Smooth muscle cell (in vitro differentiated cells): ENCODE measurements at regions not wholly inside any gene's neighbourhood (a gene's known extent, or its start where the extent isn't known, plus 50 kb on each side); places are given as distances from the start of the nearest gene placed in this dataset.

Experiments used
- DNase-seq: peaks from one replicate; lab custom pipeline; 2025; ENCODE audit not compliant: unreplicated experiment; lab: John Stamatoyannopoulos, UW
- H2AFZ ChIP-seq: fragments of 200-600 bp; sonication (generic); 2 replicates; pipeline ENCODE4 v1.6.0; 2016; ENCODE audit warnings: antibody characterized with exemption, low read depth, mild to moderate bottlenecking
- H3F3A ChIP-seq: fragments of 200-600 bp; sonication (generic); 2 replicates; pipeline ENCODE4 v1.6.0; 2017; ENCODE audit warnings: antibody characterized with exemption, low read depth
- H3K27ac ChIP-seq: fragments of 200-600 bp; sonication (generic); 2 replicates; pipeline ENCODE4 v1.5.1; 2016; ENCODE audit warnings: low read depth, mild to moderate bottlenecking
- H3K27me3 ChIP-seq: fragments of 200-600 bp; sonication (generic); 2 replicates; pipeline ENCODE4 v1.6.1; 2016; ENCODE audit warnings: low read depth, mild to moderate bottlenecking
- H3K36me3 ChIP-seq: fragments of 200-600 bp; sonication (generic); 2 replicates; pipeline ENCODE4 v1.5.1; 2016; ENCODE audit warnings: low read depth
- H3K4me1 ChIP-seq: fragments of 200-600 bp; sonication (generic); 2 replicates; pipeline ENCODE4 v1.5.1; 2016; ENCODE audit warnings: low read depth
- H3K4me2 ChIP-seq: fragments of 200-600 bp; sonication (generic); 2 replicates; pipeline ENCODE4 v1.6.0; 2016; ENCODE audit warnings: mild to moderate bottlenecking
- H3K4me3 ChIP-seq: fragments of 200-600 bp; sonication (generic); 2 replicates; pipeline ENCODE4 v1.5.1; 2016; ENCODE audit warnings: mild to moderate bottlenecking
- H3K79me2 ChIP-seq: fragments of 200-600 bp; sonication (generic); 2 replicates; pipeline ENCODE4 v1.6.0; 2016; ENCODE audit warnings: low read depth, mild to moderate bottlenecking
- H3K9ac ChIP-seq: fragments of 200-600 bp; sonication (generic); 2 replicates; pipeline ENCODE4 v1.6.0; 2016; ENCODE audit warnings: low read depth
- H3K9me3 ChIP-seq: fragments of 200-600 bp; sonication (generic); replicated peaks from 2 replicates; pipeline ENCODE4 v1.5.1; 2016; ENCODE audit warnings: low read depth
- H4K20me1 ChIP-seq: fragments of 200-600 bp; sonication (generic); 2 replicates; pipeline ENCODE4 v1.6.0; 2016; ENCODE audit warnings: low read depth
- whole genome bisulfite sequencing: methylation state at CpG from one replicate; pipeline ENCODE4 v1.1.7; 2016; ENCODE audit warnings: low lambda C conversion rate; 5-methylcytosine and 5-hydroxymethylcytosine counted together
- TF ChIP-seq, protein P1 (sequence below): fragments of 200-600 bp; sonication (generic); IDR thresholded peaks from 2 replicates; pipeline ENCODE4 v1.5.1; 2017; ENCODE audit warnings: borderline replicate concordance, mild to moderate bottlenecking, antibody characterized with exemption; ENCODE audit not compliant: insufficient read depth, poor library complexity, severe bottlenecking

DNA sequence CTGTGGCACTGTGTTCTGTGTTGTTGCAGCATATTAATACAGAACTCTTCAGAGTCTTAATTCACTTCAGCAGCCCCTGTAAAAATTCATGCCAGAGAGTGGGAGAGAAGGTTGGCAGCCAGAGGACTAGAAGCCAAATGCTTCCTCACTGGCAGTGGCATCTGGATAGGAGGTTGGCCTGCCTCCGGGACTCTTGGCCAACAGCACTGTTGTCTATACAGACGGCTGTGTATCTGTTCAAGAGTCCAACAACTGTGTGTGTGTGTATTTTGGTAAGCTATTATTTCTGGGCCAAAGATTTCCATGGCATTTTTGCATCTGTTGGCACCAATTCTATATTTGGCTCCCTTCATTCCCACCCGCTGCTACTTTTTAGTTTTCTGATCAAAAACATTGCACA, 156.0 kb upstream of the SOX2 start:
- Histone ChIP-seq H3K27me3 (no peaks in the 10 kb centered on the region), H3K4me1 (peaks cover 7% of the 10 kb centered on the region), H4K20me1 (no peaks in the 10 kb centered on the region), H3K27ac (no peak overlapping the region), H3K9me3 (no peaks in the 10 kb centered on the region), H3F3A (no peaks in the 10 kb centered on the region), H2AFZ (no peak overlapping the region), H3K4me3 (no peak overlapping the region), H3K36me3 (no peaks in the 10 kb centered on the region), H3K4me2 (no peak overlapping the region), H3K79me2 (no peaks in the 10 kb centered on the region), H3K9ac (no peak overlapping the region)
- TF ChIP-seq, protein P1, sequence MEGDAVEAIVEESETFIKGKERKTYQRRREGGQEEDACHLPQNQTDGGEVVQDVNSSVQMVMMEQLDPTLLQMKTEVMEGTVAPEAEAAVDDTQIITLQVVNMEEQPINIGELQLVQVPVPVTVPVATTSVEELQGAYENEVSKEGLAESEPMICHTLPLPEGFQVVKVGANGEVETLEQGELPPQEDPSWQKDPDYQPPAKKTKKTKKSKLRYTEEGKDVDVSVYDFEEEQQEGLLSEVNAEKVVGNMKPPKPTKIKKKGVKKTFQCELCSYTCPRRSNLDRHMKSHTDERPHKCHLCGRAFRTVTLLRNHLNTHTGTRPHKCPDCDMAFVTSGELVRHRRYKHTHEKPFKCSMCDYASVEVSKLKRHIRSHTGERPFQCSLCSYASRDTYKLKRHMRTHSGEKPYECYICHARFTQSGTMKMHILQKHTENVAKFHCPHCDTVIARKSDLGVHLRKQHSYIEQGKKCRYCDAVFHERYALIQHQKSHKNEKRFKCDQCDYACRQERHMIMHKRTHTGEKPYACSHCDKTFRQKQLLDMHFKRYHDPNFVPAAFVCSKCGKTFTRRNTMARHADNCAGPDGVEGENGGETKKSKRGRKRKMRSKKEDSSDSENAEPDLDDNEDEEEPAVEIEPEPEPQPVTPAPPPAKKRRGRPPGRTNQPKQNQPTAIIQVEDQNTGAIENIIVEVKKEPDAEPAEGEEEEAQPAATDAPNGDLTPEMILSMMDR = no peak
- WGBS = 85% methylated on average over 3 of the region's 3 CpGs
- no peak for DNase-seq

DNA sequence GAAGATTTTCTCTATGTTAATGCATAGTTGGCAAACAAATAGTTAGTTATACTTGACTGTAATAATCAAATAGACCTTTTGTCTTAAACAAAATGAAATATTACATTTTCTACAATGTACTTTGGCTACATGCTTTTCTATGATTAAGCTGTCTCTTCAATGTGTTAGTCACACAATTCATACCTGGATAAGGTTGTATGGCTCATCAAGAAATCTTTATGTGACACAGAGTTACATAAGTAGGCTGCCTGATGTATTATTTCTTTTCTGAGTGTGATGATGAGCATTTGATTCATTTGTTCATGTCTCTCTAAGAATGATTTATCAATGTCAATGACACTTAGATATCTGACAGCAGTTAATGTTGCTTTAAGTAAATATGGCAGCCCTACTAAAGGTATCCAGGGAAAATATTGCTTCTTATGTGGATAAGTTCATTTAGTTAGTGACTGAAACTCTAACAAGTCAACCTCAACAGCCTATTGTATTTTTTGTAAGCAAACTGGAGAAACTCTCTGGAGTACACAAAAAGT, 157.4 kb upstream of the SOX2 start:
- H3K36me3 ChIP-seq = no peaks in the 10 kb centered on the region
- H2AFZ ChIP-seq = no peak overlapping the region
- TF ChIP-seq, protein P1 = no peak
- no peaks in the 10 kb centered on the region for H3K27me3 ChIP-seq
- H3K4me2 ChIP-seq = no peak overlapping the region
- H3K4me1 ChIP-seq = no peaks in the 10 kb centered on the region
- no peak overlapping the region for H3K9ac ChIP-seq
- no peaks in the 10 kb centered on the region for H3F3A ChIP-seq
- H3K4me3 ChIP-seq = no peak overlapping the region
- DNase-seq = no peak
- H4K20me1 ChIP-seq = no peaks in the 10 kb centered on the region
- no peaks in the 10 kb centered on the region for H3K9me3 ChIP-seq
- no peak overlapping the region for H3K27ac ChIP-seq
- H3K79me2 ChIP-seq = no peaks in the 10 kb centered on the region

DNA sequence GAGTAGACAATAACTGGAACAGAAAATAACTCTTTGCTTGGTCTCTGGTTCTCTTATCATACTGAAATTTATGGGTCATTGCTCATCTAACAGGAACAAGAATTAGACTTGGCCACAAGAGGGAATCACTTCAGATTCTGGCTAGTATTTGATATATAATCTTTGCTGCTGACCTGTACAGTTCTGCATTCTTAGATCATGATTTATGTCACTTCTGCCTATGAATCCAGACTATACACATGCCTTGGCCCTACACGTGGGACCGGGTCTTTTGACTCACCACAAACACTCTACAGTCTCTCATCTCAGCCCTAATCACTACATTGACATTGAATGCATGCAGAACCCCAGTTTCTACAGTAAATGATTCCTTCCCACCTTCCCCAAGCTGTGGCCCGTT, 162.5 kb upstream of the SOX2 start:
- no peak overlapping the region for H2AFZ ChIP-seq
- TF ChIP-seq, protein P1 = no peak

DNA sequence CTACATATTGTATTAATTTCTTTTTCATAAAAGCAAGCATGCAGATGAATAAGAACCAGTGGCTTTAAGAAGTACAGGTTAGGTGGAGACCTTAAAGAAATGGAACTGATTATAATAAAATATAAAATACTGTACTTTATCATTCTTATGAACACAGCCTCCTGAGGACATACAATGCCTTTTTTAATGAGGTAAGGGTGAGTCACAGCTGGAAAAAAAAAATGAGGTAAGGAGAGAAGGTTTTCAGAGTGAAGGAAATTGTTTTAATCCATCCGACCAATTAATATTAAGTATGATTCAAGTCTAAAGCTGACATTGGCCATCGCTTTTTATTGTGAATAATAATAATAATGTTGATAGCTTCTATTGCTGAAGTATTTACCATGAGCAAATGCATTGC, 170.3 kb upstream of the SOX2 start:
- WGBS = 93% methylated on average over 2 of the region's 2 CpGs
- Histone ChIP-seq H3F3A (no peaks in the 10 kb centered on the region), H2AFZ (no peak overlapping the region), H3K27ac (no peak overlapping the region), H3K9ac (no peak overlapping the region), H3K9me3 (no peaks in the 10 kb centered on the region), H3K4me1 (no peaks in the 10 kb centered on the region), H4K20me1 (no peaks in the 10 kb centered on the region), H3K4me3 (no peak overlapping the region), H3K79me2 (no peaks in the 10 kb centered on the region), H3K27me3 (no peaks in the 10 kb centered on the region), H3K4me2 (no peak overlapping the region), H3K36me3 (no peaks in the 10 kb centered on the region)
- TF ChIP-seq, protein P1 = no peak
- DNase-seq = no peak

More for the DNA sequence above, 162.5 kb upstream of the SOX2 start:
- no peaks in the 10 kb centered on the region for H3F3A ChIP-seq
- no peaks in the 10 kb centered on the region for H3K4me1 ChIP-seq
- no peak overlapping the region for H3K9ac ChIP-seq
- WGBS = 74% methylated on average over 3 of the region's 3 CpGs
- no peaks in the 10 kb centered on the region for H3K27me3 ChIP-seq
- no peak for DNase-seq
- H3K79me2 ChIP-seq = no peaks in the 10 kb centered on the region
- H4K20me1 ChIP-seq = no peaks in the 10 kb centered on the region
- no peaks in the 10 kb centered on the region for H3K36me3 ChIP-seq
- H3K27ac ChIP-seq = no peak overlapping the region
- H3K4me3 ChIP-seq = no peak overlapping the region
- H3K4me2 ChIP-seq = no peak overlapping the region
- H3K9me3 ChIP-seq = no peaks in the 10 kb centered on the region
